GM12892 (cell line): ENCODE measurements at regions not wholly inside any gene's neighbourhood (a gene's known extent, or its start where the extent isn't known, plus 50 kb on each side); places are given as distances from the start of the nearest gene placed in this dataset.
"Not testable (repeated sequence)": the region's sequence is repeated elsewhere in the genome, so short reads cannot be mapped to it uniquely, and the experiment has no call there.

Experiments
- POLR2A ChIP-seq: IDR thresholded peaks from 2 replicates; pipeline ENCODE4 v1.6.1; 2011; ENCODE audit warnings: low read depth, low read length, control low read depth
- POLR2AphosphoS5 ChIP-seq: IDR thresholded peaks from 2 replicates; pipeline ENCODE4 v1.6.1; 2011; ENCODE audit warnings: low read depth, low read length, control low read depth

DNA sequence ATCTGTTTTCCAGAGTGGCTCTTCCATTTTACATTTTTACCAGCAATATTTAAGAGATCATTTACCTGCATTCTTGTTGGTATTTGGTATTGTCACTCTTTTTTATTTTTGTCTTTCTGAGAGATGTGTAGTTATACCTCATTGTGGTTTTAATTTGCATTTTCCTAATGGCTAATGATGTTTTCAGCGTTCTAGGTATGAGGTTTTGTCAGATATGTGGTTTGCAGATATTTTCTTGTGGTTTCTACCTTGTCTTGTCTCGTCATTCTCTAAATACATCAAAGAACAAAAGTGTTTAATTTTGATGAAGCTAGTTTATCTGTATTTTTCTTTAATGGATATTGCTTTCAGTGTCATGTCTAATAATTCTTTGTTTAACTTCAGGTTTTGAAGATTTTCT lies 110.9 kb upstream of the PLGLB1 start:
- TF ChIP-seq POLR2A, POLR2AphosphoS5: not testable (repeated sequence)
